NB4 (cell line): ENCODE measurements at regions not wholly inside any gene's neighbourhood (a gene's known extent, or its start where the extent isn't known, plus 50 kb on each side); places are given as distances from the start of the nearest gene placed in this dataset.

Experiments used
- CTCF ChIP-seq: IDR thresholded peaks from one replicate; pipeline ENCODE4 v1.5.1; 2012; ENCODE audit warnings: low read depth, low read length
- MAX ChIP-seq: IDR thresholded peaks from 2 replicates; pipeline ENCODE4 v1.6.1; 2011; ENCODE audit warnings: low read depth, low read length

GRCh38 chr2:150211164-150211631, 276.3 kb downstream of the RND3 start:
- TF ChIP-seq MAX (no peak), CTCF (no peak)
